22Rv1 (cell line): ENCODE measurements at regions not wholly inside any gene's neighbourhood (a gene's known extent, or its start where the extent isn't known, plus 50 kb on each side); places are given as distances from the start of the nearest gene placed in this dataset.

Source experiments
- H3K27ac ChIP-seq: fragments of 450-650 bp; 2 replicates; pipeline ENCODE4 v1.5.1; 2017
- ZFX ChIP-seq: fragments of 450-650 bp; IDR thresholded peaks from 2 replicates; pipeline ENCODE4 v1.6.1; 2017; ENCODE audit warnings: antibody characterized with exemption, borderline replicate concordance
- TF ChIP-seq, protein P1 (sequence below): fragments of 450-650 bp; IDR thresholded peaks from 2 replicates; pipeline ENCODE4 v1.5.1; 2017; ENCODE audit warnings: mild to moderate bottlenecking

DNA sequence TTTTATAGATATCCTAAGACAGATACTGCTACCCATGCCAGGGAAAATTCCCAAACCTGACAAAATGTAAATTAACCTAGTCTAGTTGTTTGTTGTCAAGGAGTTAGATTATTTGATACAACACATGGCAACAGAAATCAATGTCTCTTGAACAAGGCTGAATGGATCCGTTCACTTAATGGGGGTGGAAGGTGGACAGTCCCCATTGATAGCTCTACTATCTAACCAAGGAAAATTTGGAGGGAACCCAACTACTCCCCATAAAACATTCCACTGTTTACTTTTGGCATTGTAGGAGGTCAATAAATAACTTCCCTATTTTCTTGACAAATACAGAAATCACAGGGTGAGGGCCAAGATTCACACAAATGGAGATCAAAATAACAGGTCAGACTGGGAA is 117.9 kb upstream of the GRIA4 start:
- H3K27ac ChIP-seq: no peak overlapping the region
- TF ChIP-seq, protein P1, sequence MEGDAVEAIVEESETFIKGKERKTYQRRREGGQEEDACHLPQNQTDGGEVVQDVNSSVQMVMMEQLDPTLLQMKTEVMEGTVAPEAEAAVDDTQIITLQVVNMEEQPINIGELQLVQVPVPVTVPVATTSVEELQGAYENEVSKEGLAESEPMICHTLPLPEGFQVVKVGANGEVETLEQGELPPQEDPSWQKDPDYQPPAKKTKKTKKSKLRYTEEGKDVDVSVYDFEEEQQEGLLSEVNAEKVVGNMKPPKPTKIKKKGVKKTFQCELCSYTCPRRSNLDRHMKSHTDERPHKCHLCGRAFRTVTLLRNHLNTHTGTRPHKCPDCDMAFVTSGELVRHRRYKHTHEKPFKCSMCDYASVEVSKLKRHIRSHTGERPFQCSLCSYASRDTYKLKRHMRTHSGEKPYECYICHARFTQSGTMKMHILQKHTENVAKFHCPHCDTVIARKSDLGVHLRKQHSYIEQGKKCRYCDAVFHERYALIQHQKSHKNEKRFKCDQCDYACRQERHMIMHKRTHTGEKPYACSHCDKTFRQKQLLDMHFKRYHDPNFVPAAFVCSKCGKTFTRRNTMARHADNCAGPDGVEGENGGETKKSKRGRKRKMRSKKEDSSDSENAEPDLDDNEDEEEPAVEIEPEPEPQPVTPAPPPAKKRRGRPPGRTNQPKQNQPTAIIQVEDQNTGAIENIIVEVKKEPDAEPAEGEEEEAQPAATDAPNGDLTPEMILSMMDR: no peak
- no peak for TF ChIP-seq ZFX

DNA sequence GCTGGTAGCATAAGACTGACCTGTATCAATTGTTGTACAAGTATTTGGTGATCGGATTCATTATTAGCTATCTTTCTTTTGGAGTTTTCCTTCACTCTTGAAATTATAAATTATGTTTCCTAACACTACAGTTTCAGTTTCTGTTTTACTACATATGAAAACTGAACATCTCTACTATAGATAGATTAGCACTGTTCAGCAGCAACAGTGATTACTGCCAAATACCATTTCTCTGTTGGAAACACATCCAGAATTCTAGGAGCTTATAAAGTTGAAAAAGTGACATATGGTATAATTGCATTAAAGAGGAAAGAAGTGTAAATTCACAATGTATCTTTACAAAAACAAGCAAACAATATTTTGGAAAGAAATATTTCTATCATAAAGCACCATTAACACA is 118.5 kb upstream of the GRIA4 start:
- no peak overlapping the region for H3K27ac ChIP-seq
- TF ChIP-seq, protein P1: no peak
- no peak for TF ChIP-seq ZFX

DNA sequence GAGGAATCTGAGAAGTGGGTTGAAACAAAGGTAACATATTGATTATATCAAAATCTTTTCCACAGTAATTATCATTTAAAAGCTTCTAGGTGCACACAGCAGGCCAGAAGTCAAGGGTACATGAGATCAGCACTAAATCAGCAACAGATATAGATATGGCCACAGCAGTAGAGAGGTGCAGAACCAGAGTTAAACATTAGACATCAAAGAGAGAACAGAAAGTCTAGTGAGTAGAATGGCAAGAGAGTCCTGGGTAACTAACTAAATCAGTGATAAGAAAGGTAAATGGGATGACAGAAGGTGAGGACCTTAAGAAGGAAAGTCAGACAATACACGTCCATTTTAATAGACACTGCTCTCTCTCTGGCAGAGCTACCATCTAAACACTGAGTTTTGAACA is 119.5 kb upstream of the GRIA4 start:
- H3K27ac ChIP-seq: no peak overlapping the region
- TF ChIP-seq ZFX: no peak
- TF ChIP-seq, protein P1: no peak

DNA sequence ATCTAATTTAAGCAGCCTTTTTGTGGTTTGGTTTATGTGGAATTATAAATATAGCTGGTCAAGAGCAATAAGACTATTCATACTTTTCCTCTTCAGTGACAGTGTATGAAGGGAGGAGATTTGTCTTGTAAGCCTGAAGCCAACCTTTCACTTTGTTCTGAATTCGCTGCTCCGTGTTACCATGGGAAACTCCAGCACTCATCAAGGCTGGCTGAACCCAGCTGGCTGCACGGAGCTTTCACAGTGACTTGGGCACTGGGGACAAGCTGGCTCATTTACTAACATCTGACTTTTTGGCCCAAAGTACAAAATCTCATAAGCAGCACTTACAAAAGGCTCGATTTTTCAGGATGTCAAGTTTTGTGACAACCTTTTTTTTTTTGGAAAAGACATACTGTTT is 120.4 kb upstream of the GRIA4 start:
- no peak overlapping the region for H3K27ac ChIP-seq
- TF ChIP-seq, protein P1: no peak
- no peak for TF ChIP-seq ZFX

DNA sequence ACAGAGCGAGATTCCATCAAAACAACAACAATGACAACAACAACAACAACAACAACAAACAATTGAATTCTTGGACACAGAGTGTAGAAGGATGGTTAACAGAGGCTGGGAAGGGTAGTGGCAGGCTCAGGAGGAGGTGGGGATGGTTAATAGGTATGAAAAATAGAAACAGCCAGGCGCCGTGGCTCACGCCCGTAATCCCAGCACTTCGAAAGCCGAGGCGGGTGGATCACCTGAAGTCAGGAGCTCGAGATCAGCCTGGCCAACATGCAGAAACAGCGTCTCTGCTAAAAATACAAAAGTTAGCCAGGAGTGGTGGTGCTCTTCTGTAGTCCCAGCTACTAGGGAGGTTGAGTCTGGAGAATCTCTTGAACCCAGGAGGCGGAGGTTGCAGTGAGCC is 122.9 kb upstream of the GRIA4 start:
- TF ChIP-seq, protein P1: no peak
- no peak for TF ChIP-seq ZFX
- H3K27ac ChIP-seq: no peak overlapping the region

DNA sequence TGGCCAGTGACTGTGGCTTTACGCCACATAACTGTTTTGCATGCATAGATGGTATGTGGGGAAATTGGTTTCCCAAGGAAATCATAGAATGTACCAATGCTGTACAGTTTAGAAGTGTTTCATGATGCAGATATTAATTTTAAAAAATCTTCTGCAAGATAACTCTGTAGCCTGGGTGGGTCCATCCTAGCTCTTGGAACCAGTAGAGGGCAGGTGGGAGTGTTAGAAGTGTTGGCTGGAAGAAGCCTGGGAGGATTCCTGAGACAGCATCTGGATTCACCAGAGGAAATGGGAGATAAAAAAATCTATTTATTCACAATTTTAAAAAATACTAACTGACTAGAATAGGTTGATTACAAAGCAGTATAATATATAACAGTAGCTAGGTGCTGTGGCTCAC is 139.9 kb upstream of the GRIA4 start:
- no peak overlapping the region for H3K27ac ChIP-seq
- no peak for TF ChIP-seq ZFX
- TF ChIP-seq, protein P1: no peak

DNA sequence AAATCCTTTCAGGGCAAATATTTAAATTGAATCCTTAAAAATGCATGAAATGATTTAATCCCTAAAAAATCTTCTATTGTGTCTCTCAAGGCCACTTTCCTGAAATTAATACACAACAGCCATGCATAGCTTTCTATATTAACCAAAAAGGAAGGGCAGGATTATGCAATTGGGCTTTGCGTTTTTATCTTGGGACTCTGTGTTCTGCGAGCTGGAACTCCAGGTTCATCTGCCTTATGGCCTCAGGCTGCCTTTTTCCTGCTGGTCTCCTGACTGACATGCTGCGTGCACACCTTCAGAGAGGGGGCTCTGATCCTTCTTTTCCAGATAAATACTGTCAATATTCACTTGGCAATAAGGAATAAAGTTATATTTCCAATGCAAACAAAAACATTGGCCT is 141.7 kb upstream of the GRIA4 start:
- TF ChIP-seq, protein P1: no peak
- no peak for TF ChIP-seq ZFX
- no peak overlapping the region for H3K27ac ChIP-seq
